ENCODE measurements at regions not wholly inside any gene's neighbourhood (a gene's known extent, or its start where the extent isn't known, plus 50 kb on each side); places are given as distances from the start of the nearest gene placed in this dataset.
A peak's percentile ranks its signal among the peaks of the same experiment; 100 is the strongest.

GRCh38 chr9:108526518-108526917 is 329.3 kb downstream of the ACTL7B start:
- WGBS (ENCODE audit: extremely low coverage, insufficient coverage, insufficient read length), result no CpG with 5 or more reads among the region's 1 CpG
- Histone ChIP-seq H3K36me3 (ENCODE audit: control insufficient read depth in 1 of 2, insufficient read depth in 2 of 2, low read length in 2 of 2) (no peaks in the 10 kb centered on the region), H2AFZ (ENCODE audit: insufficient read depth, low read length, poor library complexity) (no peak overlapping the region), H3K27ac (ENCODE audit: low read depth, low read length) (no peak overlapping the region), H2AK5ac (ENCODE audit: low read length) (no peak overlapping the region), H4K12ac (ENCODE audit: low read depth, low read length) (no peak overlapping the region), H3K27me3 (ENCODE audit: insufficient read depth, low read length) (no peaks in the 10 kb centered on the region), H3K4ac (ENCODE audit: low read depth, low read length) (no peak overlapping the region), H3K79me1 (ENCODE audit: low read length) (no peaks in the 10 kb centered on the region), H3K79me2 (ENCODE audit: control insufficient read depth, insufficient read depth, low read length, poor library complexity) (no peaks in the 10 kb centered on the region), H3K4me1 (ENCODE audit: control insufficient read depth in 1 of 2, insufficient read depth in 2 of 2, low read length in 2 of 2) (no peaks in the 10 kb centered on the region), H3K9me3 (ENCODE audit: insufficient read depth, low read depth, low read length) (no peaks in the 10 kb centered on the region), H3K18ac (ENCODE audit: low read length) (no peak overlapping the region), H3K4me3 (ENCODE audit: low read depth, low read length) (no peak overlapping the region), H3K23ac (ENCODE audit: low read length) (no peak overlapping the region), H3K4me2 (ENCODE audit: low read length) (no peak overlapping the region), H2BK12ac (ENCODE audit: low read length) (no peak overlapping the region), H2BK120ac (ENCODE audit: insufficient read depth, low read length, poor library complexity) (no peak overlapping the region), H4K91ac (ENCODE audit: low read depth, low read length) (no peak overlapping the region), H4K8ac (ENCODE audit: low read depth, low read length) (no peak overlapping the region), H3K14ac (ENCODE audit: low read length) (no peak overlapping the region), H2BK5ac (ENCODE audit: low read depth, low read length, poor library complexity) (no peak overlapping the region), H3K9ac (ENCODE audit: low read length) (no peak overlapping the region)
- no peak for DNase-seq

GRCh38 chr9:108525186-108525585 is 330.6 kb downstream of the ACTL7B start:
- WGBS (ENCODE audit: extremely low coverage, insufficient coverage, insufficient read length), result no CpG with 5 or more reads among the region's 4 CpGs
- H4K12ac ChIP-seq (ENCODE audit: low read depth, low read length), result no peak overlapping the region
- no peak for DNase-seq
- H4K8ac ChIP-seq (ENCODE audit: low read depth, low read length), result no peak overlapping the region
- no peak overlapping the region for H3K4me2 ChIP-seq (ENCODE audit: low read length)
- H3K79me1 ChIP-seq (ENCODE audit: low read length), result no peaks in the 10 kb centered on the region
- H2BK120ac ChIP-seq (ENCODE audit: insufficient read depth, low read length, poor library complexity), result no peak overlapping the region
- no peak overlapping the region for H3K18ac ChIP-seq (ENCODE audit: low read length)
- H3K4me1 ChIP-seq (ENCODE audit: control insufficient read depth in 1 of 2, insufficient read depth in 2 of 2, low read length in 2 of 2), result peaks cover 2 to 4% of the 10 kb centered on the region in 2 experiments
- no peak overlapping the region for H2BK5ac ChIP-seq (ENCODE audit: low read depth, low read length, poor library complexity)
- H3K14ac ChIP-seq (ENCODE audit: low read length), result no peak overlapping the region
- H3K9ac ChIP-seq (ENCODE audit: low read length), result no peak overlapping the region
- H2AK5ac ChIP-seq (ENCODE audit: low read length), result no peak overlapping the region
- H3K27me3 ChIP-seq (ENCODE audit: insufficient read depth, low read length), result no peaks in the 10 kb centered on the region
- no peak overlapping the region for H4K91ac ChIP-seq (ENCODE audit: low read depth, low read length)
- H3K9me3 ChIP-seq (ENCODE audit: insufficient read depth, low read depth, low read length), result no peaks in the 10 kb centered on the region
- no peak overlapping the region for H2BK12ac ChIP-seq (ENCODE audit: low read length)
- no peaks in the 10 kb centered on the region for H3K79me2 ChIP-seq (ENCODE audit: control insufficient read depth, insufficient read depth, low read length, poor library complexity)
- no peak overlapping the region for H3K27ac ChIP-seq (ENCODE audit: low read depth, low read length)
- no peaks in the 10 kb centered on the region for H3K36me3 ChIP-seq (ENCODE audit: control insufficient read depth in 1 of 2, insufficient read depth in 2 of 2, low read length in 2 of 2)
- no peak overlapping the region for H3K4ac ChIP-seq (ENCODE audit: low read depth, low read length)
- H2AFZ ChIP-seq (ENCODE audit: insufficient read depth, low read length, poor library complexity), result no peak overlapping the region
- H3K4me3 ChIP-seq (ENCODE audit: low read depth, low read length), result no peak overlapping the region
- H3K23ac ChIP-seq (ENCODE audit: low read length), result no peak overlapping the region

- Histone ChIP-seq H2BK5ac (ENCODE audit: low read depth, low read length, poor library complexity) (no peak overlapping the region), H3K23ac (ENCODE audit: low read length) (no peak overlapping the region), H4K8ac (ENCODE audit: low read depth, low read length) (no peak overlapping the region), H3K4me3 (ENCODE audit: low read depth, low read length) (no peak overlapping the region), H3K18ac (ENCODE audit: low read length) (no peak overlapping the region), H3K4ac (ENCODE audit: low read depth, low read length) (no peak overlapping the region), H3K36me3 (ENCODE audit: control insufficient read depth in 1 of 2, insufficient read depth in 2 of 2, low read length in 2 of 2) (no peaks in the 10 kb centered on the region), H3K27me3 (ENCODE audit: insufficient read depth, low read length) (no peaks in the 10 kb centered on the region), H4K91ac (ENCODE audit: low read depth, low read length) (no peak overlapping the region), H2AK5ac (ENCODE audit: low read length) (no peak overlapping the region), H3K27ac (ENCODE audit: low read depth, low read length) (no peak overlapping the region), H4K12ac (ENCODE audit: low read depth, low read length) (no peak overlapping the region), H3K14ac (ENCODE audit: low read length) (no peak overlapping the region), H2BK120ac (ENCODE audit: insufficient read depth, low read length, poor library complexity) (no peak overlapping the region), H3K79me2 (ENCODE audit: control insufficient read depth, insufficient read depth, low read length, poor library complexity) (no peaks in the 10 kb centered on the region), H3K4me1 (ENCODE audit: control insufficient read depth in 1 of 2, insufficient read depth in 2 of 2, low read length in 2 of 2) (peaks cover 5 to 7% of the 10 kb centered on the region in 2 experiments), H2AFZ (ENCODE audit: insufficient read depth, low read length, poor library complexity) (no peak overlapping the region), H3K4me2 (ENCODE audit: low read length) (no peak overlapping the region), H2BK12ac (ENCODE audit: low read length) (no peak overlapping the region), H3K9me3 (ENCODE audit: insufficient read depth, low read depth, low read length) (no peaks in the 10 kb centered on the region), H3K9ac (ENCODE audit: low read length) (no peak overlapping the region), H3K79me1 (ENCODE audit: low read length) (peaks cover under 1% of the 10 kb centered on the region)
- no CpG with 5 or more reads among the region's 2 CpGs for WGBS (ENCODE audit: extremely low coverage, insufficient coverage, insufficient read length)
- DNase-seq, result peak in 1 of 2 donors; percentile 33
Measured at GRCh38 chr9:108521063-108521590, 334.7 kb downstream of the ACTL7B start.

- H4K91ac ChIP-seq (ENCODE audit: low read depth, low read length), result no peak overlapping the region
- H2AFZ ChIP-seq (ENCODE audit: insufficient read depth, low read length, poor library complexity), result no peak overlapping the region
- no peak overlapping the region for H3K4me2 ChIP-seq (ENCODE audit: low read length)
- no peak overlapping the region for H3K4me3 ChIP-seq (ENCODE audit: low read depth, low read length)
- peaks cover 1% of the 10 kb centered on the region for H3K79me1 ChIP-seq (ENCODE audit: low read length)
- no peak overlapping the region for H3K23ac ChIP-seq (ENCODE audit: low read length)
- H4K8ac ChIP-seq (ENCODE audit: low read depth, low read length), result no peak overlapping the region
- no peak overlapping the region for H2BK120ac ChIP-seq (ENCODE audit: insufficient read depth, low read length, poor library complexity)
- H3K36me3 ChIP-seq (ENCODE audit: control insufficient read depth in 1 of 2, insufficient read depth in 2 of 2, low read length in 2 of 2), result no peaks in the 10 kb centered on the region
- no peaks in the 10 kb centered on the region for H3K79me2 ChIP-seq (ENCODE audit: control insufficient read depth, insufficient read depth, low read length, poor library complexity)
- DNase-seq, result no peak
- no peak overlapping the region for H2AK5ac ChIP-seq (ENCODE audit: low read length)
- H3K4ac ChIP-seq (ENCODE audit: low read depth, low read length), result no peak overlapping the region
- H2BK5ac ChIP-seq (ENCODE audit: low read depth, low read length, poor library complexity), result no peak overlapping the region
- no peak overlapping the region for H3K27ac ChIP-seq (ENCODE audit: low read depth, low read length)
- H4K12ac ChIP-seq (ENCODE audit: low read depth, low read length), result no peak overlapping the region
- no CpG with 5 or more reads among the region's 2 CpGs for WGBS (ENCODE audit: extremely low coverage, insufficient coverage, insufficient read length)
- H3K18ac ChIP-seq (ENCODE audit: low read length), result no peak overlapping the region
- H3K9ac ChIP-seq (ENCODE audit: low read length), result no peak overlapping the region
- no peak overlapping the region for H3K14ac ChIP-seq (ENCODE audit: low read length)
- peaks cover 5 to 7% of the 10 kb centered on the region in 2 experiments for H3K4me1 ChIP-seq (ENCODE audit: control insufficient read depth in 1 of 2, insufficient read depth in 2 of 2, low read length in 2 of 2)
- no peak overlapping the region for H2BK12ac ChIP-seq (ENCODE audit: low read length)
- no peaks in the 10 kb centered on the region for H3K9me3 ChIP-seq (ENCODE audit: insufficient read depth, low read depth, low read length)
- H3K27me3 ChIP-seq (ENCODE audit: insufficient read depth, low read length), result no peaks in the 10 kb centered on the region
Measured at GRCh38 chr9:108519437-108519836, 336.3 kb downstream of the ACTL7B start.
